Natural killer cell (primary cell): ENCODE measurements at regions not wholly inside any gene's neighbourhood (a gene's known extent, or its start where the extent isn't known, plus 50 kb on each side); places are given as distances from the start of the nearest gene placed in this dataset.

Experiments used
- ATAC-seq, 3 donors: fragments of 150-1000 bp in 2 of 3; fragments of 200-7000 bp in 1 of 3; cut with Tn5 transposase; 1 replicate in 1 of 3; 2 replicates in 2 of 3; pipeline ENCODE4 v1.10.0; 2021; ENCODE audit warnings: mild to moderate bottlenecking in 2 of 3, moderate library complexity in 2 of 3
- DNase-seq, 2 donors: peaks; one replicate each; pipeline versions ENCODE4 v3.0.0 to v3.0.0-alpha.2; 2013 to 2021; ENCODE audit warnings: mixed read lengths in 1 of 2
- H3K27ac ChIP-seq: one replicate; pipeline ENCODE4 v1.5.1; 2013; ENCODE audit warnings: mild to moderate bottlenecking, low read length
- H3K27me3 ChIP-seq: one replicate; pipeline ENCODE4 v1.6.1; 2013; ENCODE audit warnings: low read length; ENCODE audit not compliant: control insufficient read depth, insufficient read depth
- H3K36me3 ChIP-seq: one replicate; pipeline ENCODE4 v1.6.1; 2013; ENCODE audit warnings: low read length; ENCODE audit not compliant: control insufficient read depth, insufficient read depth
- H3K4me1 ChIP-seq: one replicate; pipeline ENCODE4 v1.6.1; 2013; ENCODE audit warnings: low read length; ENCODE audit not compliant: control insufficient read depth, insufficient read depth
- H3K4me3 ChIP-seq: one replicate; pipeline ENCODE4 v1.5.1; 2013; ENCODE audit warnings: low read length
- H3K9me3 ChIP-seq: one replicate; pipeline ENCODE4 v1.6.1; 2013; ENCODE audit warnings: low read length; ENCODE audit not compliant: control insufficient read depth, insufficient read depth
- H3K27ac Mint-ChIP-seq, 2 donors: one replicate each; pipeline ENCODE4 v1.8.0; 2022; ENCODE audit warnings: mild to moderate bottlenecking in 2 of 2, mixed read lengths in 2 of 2, moderate library complexity in 1 of 2
- H3K27me3 Mint-ChIP-seq, 2 donors: one replicate each; pipeline ENCODE4 v1.8.0; 2022; ENCODE audit warnings: low read depth in 2 of 2, mixed read lengths in 2 of 2
- H3K36me3 Mint-ChIP-seq: one replicate; pipeline ENCODE4 v1.8.0; 2022; ENCODE audit warnings: mixed read lengths
- H3K4me1 Mint-ChIP-seq, 2 donors: one replicate each; pipeline ENCODE4 v1.8.0; 2022; ENCODE audit warnings: mixed read lengths in 2 of 2
- H3K4me3 Mint-ChIP-seq: one replicate; pipeline ENCODE4 v1.8.0; 2022; ENCODE audit warnings: mild to moderate bottlenecking, moderate library complexity, mixed read lengths
- H3K9me3 Mint-ChIP-seq, 2 donors: one replicate each; pipeline ENCODE4 v1.8.0; 2022; ENCODE audit warnings: mixed read lengths in 2 of 2
- CTCF ChIP-seq: fragments of 200-600 bp; IDR thresholded peaks from one replicate; pipeline ENCODE4 v1.8.0; 2022; ENCODE audit warnings: antibody characterized with exemption
- WGBS: methylation state at CpG from one replicate; pipeline ENCODE4 v1.1.7; 2013; ENCODE audit warnings: missing lambda C conversion rate; ENCODE audit not compliant: insufficient coverage; 5-methylcytosine and 5-hydroxymethylcytosine counted together
- intact Hi-C: fragments of 100-400 bp; cut with micrococcal nuclease; formaldehyde crosslinking; loops from one replicate; pipeline ENCODE4 v1.14.2; 2022

GRCh38 chr7:13692548-13692947, 296.9 kb downstream of the ETV1 start:
- Mint-ChIP-seq H3K4me3 (no peak overlapping the region), H3K27ac (no peak overlapping the region), H3K27me3 (no peaks in the 10 kb centered on the region), H3K4me1 (no peaks in the 10 kb centered on the region), H3K36me3 (no peaks in the 10 kb centered on the region), H3K9me3 (peaks cover 3 to 6% of the 10 kb centered on the region in 2 donors)
- intact Hi-C loops = no loop called here
- no peaks in the 10 kb centered on the region for H3K36me3 ChIP-seq
- H3K4me1 ChIP-seq = no peaks in the 10 kb centered on the region
- no peak for ATAC-seq
- DNase-seq = no peak
- H3K27ac ChIP-seq = no peak overlapping the region
- no peak overlapping the region for H3K4me3 ChIP-seq
- TF ChIP-seq CTCF = no peak
- no peaks in the 10 kb centered on the region for H3K9me3 ChIP-seq
- no peaks in the 10 kb centered on the region for H3K27me3 ChIP-seq
- 86% methylated on average over 4 of the region's 4 CpGs for WGBS

- H3K27me3 Mint-ChIP-seq = no peaks in the 10 kb centered on the region
Observed at GRCh38 chr7:13702251-13702650, 287.2 kb downstream of the ETV1 start.

GRCh38 chr7:13708670-13709069, 280.8 kb downstream of the ETV1 start:
- DNase-seq (no peak), ATAC-seq (no peak)
- no peak for TF ChIP-seq CTCF
- Mint-ChIP-seq H3K27me3 (no peaks in the 10 kb centered on the region), H3K4me3 (no peak overlapping the region), H3K36me3 (no peaks in the 10 kb centered on the region), H3K4me1 (no peaks in the 10 kb centered on the region), H3K9me3 (peaks cover 3 to 7% of the 10 kb centered on the region in 2 donors), H3K27ac (no peak overlapping the region)
- Histone ChIP-seq H3K4me1 (no peaks in the 10 kb centered on the region), H3K9me3 (no peaks in the 10 kb centered on the region), H3K4me3 (no peak overlapping the region), H3K36me3 (no peaks in the 10 kb centered on the region), H3K27ac (no peak overlapping the region), H3K27me3 (no peaks in the 10 kb centered on the region)
- 100% methylated on average over 2 of the region's 2 CpGs for WGBS
- intact Hi-C loops = no loop called here

More at GRCh38 chr7:13702251-13702650, 287.2 kb downstream of the ETV1 start:
- ATAC-seq (no peak), DNase-seq (no peak)
- no peak overlapping the region for H3K4me3 Mint-ChIP-seq
- H3K4me1 Mint-ChIP-seq = no peaks in the 10 kb centered on the region
- TF ChIP-seq CTCF = no peak
- intact Hi-C loops = no loop called here
- Histone ChIP-seq H3K36me3 (no peaks in the 10 kb centered on the region), H3K4me3 (no peak overlapping the region), H3K9me3 (no peaks in the 10 kb centered on the region), H3K27me3 (no peaks in the 10 kb centered on the region), H3K4me1 (no peaks in the 10 kb centered on the region), H3K27ac (no peak overlapping the region)
- no peaks in the 10 kb centered on the region for H3K36me3 Mint-ChIP-seq
- no peak overlapping the region for H3K27ac Mint-ChIP-seq
- peaks cover 1 to 3% of the 10 kb centered on the region in 2 donors for H3K9me3 Mint-ChIP-seq
- WGBS = no CpG with 5 or more reads among the region's 2 CpGs

GRCh38 chr7:13713092-13713491, 276.4 kb downstream of the ETV1 start:
- no peak for TF ChIP-seq CTCF
- Histone ChIP-seq H3K27ac (no peak overlapping the region), H3K9me3 (no peaks in the 10 kb centered on the region), H3K27me3 (no peaks in the 10 kb centered on the region), H3K4me1 (no peaks in the 10 kb centered on the region), H3K36me3 (no peaks in the 10 kb centered on the region), H3K4me3 (no peak overlapping the region)
- intact Hi-C loops = no loop called here
- Mint-ChIP-seq H3K27me3 (no peaks in the 10 kb centered on the region), H3K4me3 (no peak overlapping the region), H3K27ac (no peak overlapping the region), H3K36me3 (no peaks in the 10 kb centered on the region), H3K9me3 (peaks cover 8 to 10% of the 10 kb centered on the region in 2 donors), H3K4me1 (no peaks in the 10 kb centered on the region)
- no peak for DNase-seq
- ATAC-seq = no peak
